Heart left ventricle (tissue), 16 donors: ENCODE measurements at regions not wholly inside any gene's neighbourhood (a gene's known extent, or its start where the extent isn't known, plus 50 kb on each side); places are given as distances from the start of the nearest gene placed in this dataset.

Experiments
- ATAC-seq, 4 donors: fragments of 200-7000 bp; cut with Tn5 transposase; one replicate each; pipeline ENCODE4 v1.9.1; 2020 to 2022; ENCODE audit warnings: moderate library complexity in 4 of 4, mild to moderate bottlenecking in 3 of 4, moderate number of reproducible peaks in 1 of 4
- DNase-seq, 5 donors: peaks; one replicate each; pipeline ENCODE4 v3.0.0-alpha.2; 2020
- H3K27ac ChIP-seq, 12 donors: fragments of 200-600 bp; sonication (generic) in 4 of 12; one replicate each; pipeline versions ENCODE4 v1.5.0 to v1.8.0; 2016 to 2022; ENCODE audit warnings: mild to moderate bottlenecking in 2 of 12
- H3K27me3 ChIP-seq, 9 donors: fragments of 200-600 bp; sonication (generic) in 2 of 9; one replicate each; pipeline versions ENCODE4 v1.5.1 to v1.8.0; 2016 to 2022; ENCODE audit warnings: mild to moderate bottlenecking in 3 of 9
- H3K36me3 ChIP-seq, 9 donors: fragments of 200-600 bp; sonication (generic) in 2 of 9; one replicate each; pipeline versions ENCODE4 v1.5.0 to v1.8.0; 2018 to 2022; ENCODE audit warnings: mild to moderate bottlenecking in 2 of 9
- H3K4me1 ChIP-seq, 12 donors: fragments of 200-600 bp; sonication (generic) in 4 of 12; one replicate each; pipeline versions ENCODE4 v1.5.0 to v1.8.0; 2016 to 2022; ENCODE audit warnings: mild to moderate bottlenecking in 3 of 12
- H3K4me3 ChIP-seq, 12 donors: fragments of 200-600 bp; sonication (generic) in 4 of 12; one replicate each; pipeline versions ENCODE4 v1.5.0 to v1.8.0; 2017 to 2022; ENCODE audit warnings: mild to moderate bottlenecking in 9 of 12, moderate library complexity in 4 of 12
- H3K9me3 ChIP-seq, 12 donors: fragments of 200-600 bp; sonication (generic) in 4 of 12; one replicate each; pipeline versions ENCODE4 v1.5.0 to v1.8.0; 2016 to 2022; ENCODE audit warnings: mild to moderate bottlenecking in 1 of 12
- CTCF ChIP-seq, 12 donors: fragments of 200-600 bp; sonication (generic) in 4 of 12; IDR thresholded peaks; one replicate each; pipeline versions ENCODE4 v1.5.0 to v1.8.0; 2018 to 2022; ENCODE audit warnings: antibody characterized with exemption in 12 of 12, mild to moderate bottlenecking in 5 of 12
- POLR2A ChIP-seq, 2 donors: fragments of 450-650 bp; IDR thresholded peaks; one replicate each; pipeline ENCODE4 v1.6.1; 2017; ENCODE audit warnings: antibody characterized with exemption in 2 of 2, mild to moderate bottlenecking in 2 of 2, moderate library complexity in 2 of 2
- WGBS, 4 donors: extraction: QIAGEN DNeasy Blood & Tissue Kit in 2 of 4; methylation state at CpG; one replicate each; pipeline versions ENCODE4 v1.1.5 to v1.1.7; 2013 to 2018; 5-methylcytosine and 5-hydroxymethylcytosine counted together
- intact Hi-C, 10 donors: fragments of 100-400 bp; cut with DNase I; formaldehyde crosslinking; loops; one replicate each; pipeline versions ENCODE4 v1.11.1 to v1.14.2; 2022
- donor health status: ischemic (EF 13 %, LVEDD 7.1; RV severe dilation, severe dysfunction).
- donor health status: healthy with polysubstance abuse.
- donor health status: DM: no; HTN: yes; CAD: no.
- donor health status: DM: no; HTN: no; CAD: no.
- donor health status: ischemic (EF 25% LVEDD 6.9; RV normal size, moderate dysfunction).
- donor health status: ischemic (EF 25% LVEDD 5.7; RV mildly dilated, moderate dysfunction).
- donor health status: healthy.
- donor health status: DM: yes; HTN: yes; CAD: no.
- donor health status: ischemic (EF 35%, LVEDD 5.7; RV mildly dilated, moderate dysfunction).
- donor health status: nonischemic (EF 11% LVEDD 7.7; RV severe dilation, severe dysfunction).
- donor health status: DM: yes; HTN: yes; CAD: no.
- donor health status: PGD.
- donor health status: ischemic (EF 29% LVEDD 5.4; RV normal size, mild dysfunction).
- donor health status: nonischemic (EF 23%, LVEDD 6.1; RV moderate dilation, normal function).

- no peaks in the 10 kb centered on the region for H3K9me3 ChIP-seq
- no peaks in the 10 kb centered on the region for H3K4me1 ChIP-seq
- TF ChIP-seq POLR2A (IDR thresholded peaks at IDR 0.05), result no peak
- no peak for TF ChIP-seq CTCF (IDR thresholded peaks at IDR 0.05)
- WGBS, 4 donors, result 88 to 95% (median 91%) methylated on average over 5 of the region's 5 CpGs
- DNase-seq, result no peak
- intact Hi-C loops, result no loop called here
- peaks cover 0 to 23% (median 5%) of the 10 kb centered on the region in 9 donors for H3K27me3 ChIP-seq
- H3K27ac ChIP-seq, result no peak overlapping the region
- no peaks in the 10 kb centered on the region for H3K36me3 ChIP-seq
- ATAC-seq, result no peak
- no peak overlapping the region for H3K4me3 ChIP-seq
Observed at GRCh38 chr4:84158670-84159069, 340.4 kb downstream of the NKX6-1 start.

- H3K4me3 ChIP-seq, result no peak overlapping the region
- H3K9me3 ChIP-seq, result no peaks in the 10 kb centered on the region
- no peaks in the 10 kb centered on the region for H3K4me1 ChIP-seq
- ATAC-seq (no peak), DNase-seq (no peak)
- peaks cover 0 to 4% (median 0%) of the 10 kb centered on the region in 9 donors for H3K27me3 ChIP-seq
- WGBS, 4 donors, result 68 to 79% (median 71%) methylated on average over 2 of the region's 2 CpGs
- TF ChIP-seq POLR2A (IDR thresholded peaks at IDR 0.05), result no peak
- TF ChIP-seq CTCF (IDR thresholded peaks at IDR 0.05), result no peak
- no peaks in the 10 kb centered on the region for H3K36me3 ChIP-seq
- intact Hi-C loops, result no loop called here
- no peak overlapping the region for H3K27ac ChIP-seq
Observed at GRCh38 chr4:84151574-84151973, 347.5 kb downstream of the NKX6-1 start.

GRCh38 chr4:84150177-84150576 lies 348.9 kb downstream of the NKX6-1 start:
- H3K36me3 ChIP-seq, result no peaks in the 10 kb centered on the region
- H3K27me3 ChIP-seq, result peaks cover 0 to 4% (median 0%) of the 10 kb centered on the region in 9 donors
- no peak overlapping the region for H3K4me3 ChIP-seq
- 88 to 100% (median 95%) methylated on average over 1 of the region's 1 CpG for WGBS, 4 donors
- intact Hi-C loops, result no loop called here
- TF ChIP-seq CTCF (IDR thresholded peaks at IDR 0.05) (no peak), POLR2A (IDR thresholded peaks at IDR 0.05) (no peak)
- H3K27ac ChIP-seq, result no peak overlapping the region
- ATAC-seq, result no peak
- H3K9me3 ChIP-seq, result no peaks in the 10 kb centered on the region
- DNase-seq, result no peak
- no peaks in the 10 kb centered on the region for H3K4me1 ChIP-seq

- H3K4me1 ChIP-seq, result no peaks in the 10 kb centered on the region
- DNase-seq (no peak), ATAC-seq (no peak)
- H3K9me3 ChIP-seq, result no peaks in the 10 kb centered on the region
- H3K4me3 ChIP-seq, result no peak overlapping the region
- WGBS, 4 donors, result 83 to 86% (median 84%) methylated on average over 3 of the region's 3 CpGs
- intact Hi-C loops, result no loop called here
- no peak overlapping the region for H3K27ac ChIP-seq
- H3K27me3 ChIP-seq, result no peaks in the 10 kb centered on the region
- TF ChIP-seq POLR2A (IDR thresholded peaks at IDR 0.05) (no peak), CTCF (IDR thresholded peaks at IDR 0.05) (no peak)
- no peaks in the 10 kb centered on the region for H3K36me3 ChIP-seq
Observed at GRCh38 chr4:84147831-84148230, 351.3 kb downstream of the NKX6-1 start.
